ENCODE measurements at regions not wholly inside any gene's neighbourhood (a gene's known extent, or its start where the extent isn't known, plus 50 kb on each side); places are given as distances from the start of the nearest gene placed in this dataset.

DNA sequence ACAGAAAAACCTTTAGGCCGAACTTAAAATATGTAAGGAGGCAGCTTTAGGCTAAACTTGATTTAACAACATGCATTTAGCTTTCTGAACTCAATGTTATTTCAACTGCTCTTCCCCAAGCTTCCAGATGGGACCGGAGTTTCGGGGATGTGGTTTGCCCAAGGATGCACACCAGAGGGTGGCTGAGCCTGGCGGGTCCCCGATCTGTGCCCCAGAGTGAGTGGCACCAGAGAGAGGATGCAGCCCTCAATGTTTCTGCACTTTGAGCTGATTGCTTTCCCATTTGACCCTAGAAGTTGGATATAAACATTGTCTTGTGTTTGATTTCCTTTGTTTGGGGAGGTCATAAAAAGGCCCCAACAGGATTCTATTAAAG lies 348.0 kb upstream of the TNRC6C start:
- TF ChIP-seq, protein P1, sequence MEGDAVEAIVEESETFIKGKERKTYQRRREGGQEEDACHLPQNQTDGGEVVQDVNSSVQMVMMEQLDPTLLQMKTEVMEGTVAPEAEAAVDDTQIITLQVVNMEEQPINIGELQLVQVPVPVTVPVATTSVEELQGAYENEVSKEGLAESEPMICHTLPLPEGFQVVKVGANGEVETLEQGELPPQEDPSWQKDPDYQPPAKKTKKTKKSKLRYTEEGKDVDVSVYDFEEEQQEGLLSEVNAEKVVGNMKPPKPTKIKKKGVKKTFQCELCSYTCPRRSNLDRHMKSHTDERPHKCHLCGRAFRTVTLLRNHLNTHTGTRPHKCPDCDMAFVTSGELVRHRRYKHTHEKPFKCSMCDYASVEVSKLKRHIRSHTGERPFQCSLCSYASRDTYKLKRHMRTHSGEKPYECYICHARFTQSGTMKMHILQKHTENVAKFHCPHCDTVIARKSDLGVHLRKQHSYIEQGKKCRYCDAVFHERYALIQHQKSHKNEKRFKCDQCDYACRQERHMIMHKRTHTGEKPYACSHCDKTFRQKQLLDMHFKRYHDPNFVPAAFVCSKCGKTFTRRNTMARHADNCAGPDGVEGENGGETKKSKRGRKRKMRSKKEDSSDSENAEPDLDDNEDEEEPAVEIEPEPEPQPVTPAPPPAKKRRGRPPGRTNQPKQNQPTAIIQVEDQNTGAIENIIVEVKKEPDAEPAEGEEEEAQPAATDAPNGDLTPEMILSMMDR (IDR thresholded peaks at IDR 0.05): no peak
- no peak for TF ChIP-seq EP300 (IDR thresholded peaks at IDR 0.05)
- no peak for TF ChIP-seq POLR2AphosphoS5 (IDR thresholded peaks at IDR 0.05)
- no peak for TF ChIP-seq POLR2A (IDR thresholded peaks at IDR 0.05)
- H3K27me3 ChIP-seq: no peaks in the 10 kb centered on the region
- 61 to 86% methylated on average over 5 of the region's 5 CpGs for WGBS, 2 donors
- ATAC-seq (ENCODE audit: low FRiP score in 2 of 2) (no peak), DNase-seq (no peak)
- H3K4me1 ChIP-seq: peaks cover 0 to 1% (median under 1%) of the 10 kb centered on the region in 4 donors
- H3K9me3 ChIP-seq: no peaks in the 10 kb centered on the region
- H3K36me3 ChIP-seq: no peaks in the 10 kb centered on the region
- no peak overlapping the region for H3K27ac ChIP-seq
- peak overlapping the region in 2 of 4 donors; percentile 15 to 32 for H3K4me3 ChIP-seq

DNA sequence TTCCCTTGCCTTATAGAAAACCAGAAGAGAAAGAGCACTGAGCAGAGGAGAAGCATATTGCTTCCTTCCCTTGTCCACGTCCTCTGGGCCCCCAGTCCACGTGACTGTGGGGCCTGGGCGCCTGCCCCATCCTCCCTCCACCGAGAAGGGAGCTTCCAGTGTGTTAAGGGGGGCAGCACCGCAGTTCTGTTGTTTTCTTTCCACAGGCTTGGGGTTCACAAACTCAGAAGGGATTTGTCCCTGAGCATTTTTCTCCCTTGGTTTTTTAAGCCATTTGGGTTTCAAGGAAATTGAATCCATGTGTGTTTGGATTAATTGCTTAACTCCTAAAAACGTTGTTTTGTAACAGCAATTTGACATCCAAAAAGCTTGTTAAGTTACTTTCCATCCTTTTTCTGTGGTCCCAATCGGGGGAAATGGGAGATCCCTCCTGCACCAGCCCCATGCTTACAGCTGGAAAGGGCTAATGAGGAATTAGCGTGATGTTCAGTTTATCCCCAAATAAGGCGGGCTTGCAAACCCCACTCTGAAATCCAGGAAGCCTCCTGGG lies 347.5 kb upstream of the TNRC6C start:
- ATAC-seq (ENCODE audit: low FRiP score in 2 of 2) (no peak), DNase-seq (no peak)
- no peaks in the 10 kb centered on the region for H3K36me3 ChIP-seq
- H3K4me1 ChIP-seq: peaks cover 0 to 6% (median 2%) of the 10 kb centered on the region in 4 donors
- H3K9me3 ChIP-seq: no peaks in the 10 kb centered on the region
- peak overlapping the region in 1 of 4 donors; percentile 32 for H3K4me3 ChIP-seq
- TF ChIP-seq, protein P1 (IDR thresholded peaks at IDR 0.05): no peak
- TF ChIP-seq POLR2A (IDR thresholded peaks at IDR 0.05) (no peak), EP300 (IDR thresholded peaks at IDR 0.05) (no peak), POLR2AphosphoS5 (IDR thresholded peaks at IDR 0.05) (no peak)
- WGBS, 2 donors: 54 to 56% methylated on average over 9 of the region's 9 CpGs
- H3K27me3 ChIP-seq: no peaks in the 10 kb centered on the region
- no peak overlapping the region for H3K27ac ChIP-seq

DNA sequence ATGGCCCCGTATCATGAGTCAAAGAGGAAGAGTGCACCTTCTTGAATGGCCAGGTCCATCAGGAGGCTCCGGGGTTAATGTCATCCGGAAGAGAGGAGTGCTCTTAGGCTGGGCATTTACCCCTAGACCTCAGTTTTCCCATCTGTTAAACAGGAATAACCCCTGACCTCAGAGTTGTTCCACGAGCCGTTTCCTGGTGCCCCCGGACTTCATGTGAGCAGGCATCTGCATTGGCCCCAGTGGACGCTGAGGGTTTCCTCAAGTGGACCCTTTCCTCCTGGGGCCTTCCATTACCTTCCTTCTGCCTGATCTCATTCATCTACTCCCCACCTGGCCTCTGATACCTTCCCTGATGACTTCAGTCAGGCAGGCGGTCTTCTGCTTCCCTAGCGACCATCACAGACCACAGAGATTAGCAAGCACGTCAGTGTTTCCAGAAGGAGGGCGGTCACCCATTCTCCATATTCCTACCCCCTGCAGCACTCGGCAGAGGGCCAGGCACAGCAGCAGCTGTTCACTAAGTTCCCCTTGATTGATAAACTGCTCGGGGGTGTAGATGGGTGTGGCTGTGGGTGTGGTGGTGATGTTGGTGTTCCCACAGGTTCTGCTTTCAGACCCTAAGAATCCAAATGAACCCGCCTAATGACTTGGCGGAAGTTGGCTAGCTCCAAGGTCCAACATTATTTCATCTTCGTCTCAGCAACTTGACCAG lies 346.6 kb upstream of the TNRC6C start:
- no peak for DNase-seq
- 86 to 88% methylated on average over 15 to 16 of the region's 16 CpGs for WGBS, 2 donors
- H3K27ac ChIP-seq: no peak overlapping the region

DNA sequence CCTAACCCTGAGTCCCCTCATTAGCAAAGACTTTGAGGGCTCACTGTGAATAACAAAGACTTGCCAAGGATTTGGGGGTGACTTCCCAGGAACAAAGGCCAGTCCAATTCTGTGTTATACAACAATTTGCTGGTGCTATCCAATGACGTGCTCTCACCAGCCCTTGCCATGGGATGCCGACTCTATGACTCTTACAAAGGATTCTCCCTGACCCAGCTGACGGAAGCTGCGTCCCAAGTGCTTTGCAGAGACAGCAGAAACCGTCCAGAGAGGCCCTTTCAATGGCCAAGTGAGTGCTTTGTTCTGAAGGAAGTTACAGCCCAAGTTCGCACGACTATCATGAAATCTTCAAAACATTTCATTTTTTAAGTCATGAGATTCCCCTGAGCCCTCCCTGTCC lies 345.3 kb upstream of the TNRC6C start:
- DNase-seq (no peak), ATAC-seq (ENCODE audit: low FRiP score in 2 of 2) (no peak)
- no peak for TF ChIP-seq EP300 (IDR thresholded peaks at IDR 0.05)
- TF ChIP-seq, protein P1 (IDR thresholded peaks at IDR 0.05): no peak
- TF ChIP-seq POLR2A (IDR thresholded peaks at IDR 0.05): no peak
- no peak for TF ChIP-seq POLR2AphosphoS5 (IDR thresholded peaks at IDR 0.05)
- no peak overlapping the region for H3K27ac ChIP-seq
- H3K36me3 ChIP-seq: no peaks in the 10 kb centered on the region
- no peaks in the 10 kb centered on the region for H3K27me3 ChIP-seq
- H3K9me3 ChIP-seq: no peaks in the 10 kb centered on the region
- WGBS, 2 donors: 67 to 83% methylated on average over 7 of the region's 7 CpGs
- no peak overlapping the region for H3K4me3 ChIP-seq
- peaks cover 0 to 7% (median 2%) of the 10 kb centered on the region in 4 donors for H3K4me1 ChIP-seq

More for the DNA sequence above, 346.6 kb upstream of the TNRC6C start:
- no peak for ATAC-seq (ENCODE audit: low FRiP score in 2 of 2)
- Histone ChIP-seq H3K4me1 (peaks cover 0 to 7% (median 2%) of the 10 kb centered on the region in 4 donors), H3K4me3 (no peak overlapping the region), H3K27me3 (no peaks in the 10 kb centered on the region), H3K36me3 (no peaks in the 10 kb centered on the region), H3K9me3 (no peaks in the 10 kb centered on the region)
- TF ChIP-seq POLR2AphosphoS5 (IDR thresholded peaks at IDR 0.05): no peak
- TF ChIP-seq EP300 (IDR thresholded peaks at IDR 0.05): no peak
- no peak for TF ChIP-seq POLR2A (IDR thresholded peaks at IDR 0.05)
- TF ChIP-seq, protein P1 (IDR thresholded peaks at IDR 0.05): no peak

Measured in upper lobe of left lung (tissue), 6 donors.